Fibroblast of skin of left biceps (primary cell): ENCODE measurements at regions not wholly inside any gene's neighbourhood (a gene's known extent, or its start where the extent isn't known, plus 50 kb on each side); places are given as distances from the start of the nearest gene placed in this dataset.
"Not testable (repeated sequence)": the region's sequence is repeated elsewhere in the genome, so short reads cannot be mapped to it uniquely, and the experiment has no call there.

Experiments used
- DNase-seq, 2 experiments: peaks; one replicate each; pipeline ENCODE4 v3.0.0-alpha.2; 2013; ENCODE audit warnings: low read depth in 2 of 2

- no peak for DNase-seq
Observed at GRCh38 chr1:47660622-47661021, 222.8 kb downstream of the FOXD2 start.

GRCh38 chr1:47661040-47661439, 223.2 kb downstream of the FOXD2 start:
- no peak for DNase-seq

- DNase-seq: no peak
Observed at GRCh38 chr1:47662068-47662467, 224.2 kb downstream of the FOXD2 start.

- no peak for DNase-seq
Observed at GRCh38 chr1:47663286-47663685, 225.4 kb downstream of the FOXD2 start.

DNA sequence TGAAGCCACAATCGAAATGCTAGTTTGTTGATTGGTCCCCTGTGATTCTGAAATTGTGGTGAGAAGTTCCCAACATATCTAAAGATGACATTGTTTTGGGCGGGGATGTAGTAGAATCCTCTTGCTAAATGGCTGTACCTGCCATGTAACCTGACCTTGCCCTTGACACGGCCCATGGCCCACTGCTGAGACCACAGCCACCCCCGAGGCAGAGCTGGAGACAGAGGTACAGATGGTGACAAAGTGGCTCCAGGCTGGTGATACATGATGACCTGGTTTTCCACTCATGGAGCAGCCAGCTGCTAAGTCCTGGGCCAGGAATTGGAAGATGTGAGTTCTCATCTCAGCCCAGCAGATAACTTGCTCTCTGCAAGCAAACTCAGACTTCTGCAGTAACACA, 226.5 kb downstream of the FOXD2 start:
- no peak for DNase-seq

DNA sequence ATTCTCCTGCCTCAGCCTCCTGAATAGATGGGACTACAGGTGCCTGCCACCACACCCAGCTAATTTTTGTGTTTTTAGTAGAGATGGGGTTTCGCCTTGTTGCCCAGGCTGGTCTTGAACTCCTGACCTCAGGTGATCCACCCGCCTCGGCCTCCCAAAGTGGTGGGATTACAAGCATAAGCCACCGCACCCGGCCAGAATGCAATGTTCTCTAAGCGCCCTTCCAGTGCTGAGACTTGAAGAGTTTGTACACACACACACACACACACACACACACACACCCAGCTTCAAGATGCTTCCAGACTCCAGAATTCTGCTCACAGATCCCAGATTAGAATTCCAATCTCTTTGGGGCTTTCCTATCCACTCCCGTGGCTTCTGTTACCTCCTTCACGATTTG, 227.1 kb downstream of the FOXD2 start:
- not testable (repeated sequence) for DNase-seq

DNA sequence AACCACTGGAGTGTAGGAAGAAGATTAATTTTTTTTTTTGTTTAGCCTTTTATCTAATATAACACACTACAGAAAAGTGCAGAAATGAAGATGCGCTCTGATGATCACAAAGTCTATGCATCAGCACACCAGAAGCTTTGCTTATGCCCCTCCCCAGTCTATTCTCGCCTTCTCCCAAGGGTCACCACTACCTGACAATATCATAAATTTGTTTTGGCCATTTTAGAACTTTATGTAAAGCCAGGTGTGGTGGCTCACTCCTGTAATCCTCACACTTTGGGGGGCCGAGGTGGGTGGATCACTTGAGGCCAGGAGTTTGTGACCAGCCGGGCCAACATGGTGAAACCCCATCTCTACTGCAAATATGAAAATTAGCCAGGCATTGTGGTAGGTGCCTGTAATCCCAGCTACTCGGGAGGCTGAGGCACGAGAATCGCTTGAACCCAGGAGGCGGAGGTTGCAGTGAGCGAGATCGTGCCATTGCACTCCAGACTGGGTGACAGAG, 231.3 kb downstream of the FOXD2 start:
- no peak for DNase-seq

DNA sequence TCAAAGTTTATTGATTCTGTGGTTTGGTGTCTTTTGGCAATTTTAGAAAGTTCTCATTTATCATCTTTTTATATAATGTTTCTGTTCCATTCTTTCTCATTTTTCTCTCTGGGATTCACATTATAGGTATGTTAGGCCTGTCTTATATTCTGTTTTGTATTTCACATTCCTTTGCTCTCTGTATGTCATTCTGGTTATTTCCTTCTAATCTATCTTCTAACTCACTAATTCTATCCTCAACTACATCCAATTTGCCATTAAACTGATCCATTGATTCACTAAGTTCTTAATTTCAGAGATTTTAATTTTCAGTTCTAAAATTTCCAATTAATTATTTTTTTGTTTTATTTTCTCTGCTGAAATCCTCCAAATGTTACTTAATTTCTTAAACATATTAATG, 234.8 kb downstream of the FOXD2 start:
- no peak for DNase-seq

- no peak for DNase-seq
Observed at GRCh38 chr1:47674189-47674588, 236.3 kb downstream of the FOXD2 start.

- no peak for DNase-seq
Observed at GRCh38 chr1:47675047-47675675, 237.3 kb downstream of the FOXD2 start.

DNA sequence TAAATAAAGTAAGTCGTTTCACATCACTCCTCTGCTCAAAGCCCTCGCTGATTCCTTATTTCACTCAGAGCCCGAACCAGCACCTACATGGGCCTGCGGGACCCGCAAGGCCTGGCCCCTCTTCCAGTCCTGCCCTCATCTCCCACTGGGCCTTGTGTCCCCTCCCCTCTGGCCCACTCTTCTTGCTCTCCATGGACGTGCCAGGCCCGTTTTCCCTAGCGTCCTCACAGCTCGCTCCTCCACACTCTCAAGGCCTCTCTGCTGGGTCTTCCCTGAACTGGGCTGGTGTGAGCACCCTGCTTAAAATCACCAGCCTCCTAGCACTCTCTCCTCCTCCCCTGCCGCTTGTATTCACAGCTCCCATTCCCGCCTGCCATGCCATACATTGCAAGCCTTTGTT, 237.9 kb downstream of the FOXD2 start:
- no peak for DNase-seq

DNA sequence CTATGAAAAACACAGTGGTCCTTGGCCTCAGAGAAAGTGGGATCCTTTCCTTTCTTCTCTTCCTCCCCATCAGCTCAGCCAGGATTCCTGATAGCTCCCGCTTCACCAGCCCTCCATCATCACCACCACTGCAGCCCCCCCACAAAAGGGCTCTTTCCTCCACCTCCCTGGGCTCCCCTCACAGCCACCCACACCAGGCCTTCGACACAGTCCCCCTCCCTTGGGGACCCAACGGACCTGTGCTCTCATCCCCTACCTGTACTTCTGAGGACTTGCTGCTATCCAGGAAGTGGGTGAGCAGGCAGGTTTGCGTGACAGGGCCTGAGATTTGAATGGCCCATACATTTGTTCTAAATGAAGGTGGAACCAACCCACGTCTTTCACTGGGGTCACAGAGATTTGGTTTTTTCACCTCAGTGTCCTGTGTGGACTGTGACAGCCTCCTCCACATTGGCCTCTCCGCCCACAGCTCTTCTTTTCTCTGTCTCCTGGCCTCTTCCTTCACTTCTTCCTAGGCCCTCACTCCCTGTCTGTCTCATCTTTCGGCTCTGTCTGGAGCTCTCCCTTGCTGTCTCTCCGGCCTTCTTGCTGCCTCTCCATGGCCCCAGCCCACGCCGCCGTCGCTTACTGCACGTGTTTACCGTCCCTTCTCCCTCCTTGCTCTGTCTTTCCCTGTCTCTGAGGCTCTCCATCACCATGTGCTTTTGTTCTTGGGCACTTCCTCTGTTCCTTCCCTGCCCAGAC, 238.6 kb downstream of the FOXD2 start:
- no peak for DNase-seq

DNA sequence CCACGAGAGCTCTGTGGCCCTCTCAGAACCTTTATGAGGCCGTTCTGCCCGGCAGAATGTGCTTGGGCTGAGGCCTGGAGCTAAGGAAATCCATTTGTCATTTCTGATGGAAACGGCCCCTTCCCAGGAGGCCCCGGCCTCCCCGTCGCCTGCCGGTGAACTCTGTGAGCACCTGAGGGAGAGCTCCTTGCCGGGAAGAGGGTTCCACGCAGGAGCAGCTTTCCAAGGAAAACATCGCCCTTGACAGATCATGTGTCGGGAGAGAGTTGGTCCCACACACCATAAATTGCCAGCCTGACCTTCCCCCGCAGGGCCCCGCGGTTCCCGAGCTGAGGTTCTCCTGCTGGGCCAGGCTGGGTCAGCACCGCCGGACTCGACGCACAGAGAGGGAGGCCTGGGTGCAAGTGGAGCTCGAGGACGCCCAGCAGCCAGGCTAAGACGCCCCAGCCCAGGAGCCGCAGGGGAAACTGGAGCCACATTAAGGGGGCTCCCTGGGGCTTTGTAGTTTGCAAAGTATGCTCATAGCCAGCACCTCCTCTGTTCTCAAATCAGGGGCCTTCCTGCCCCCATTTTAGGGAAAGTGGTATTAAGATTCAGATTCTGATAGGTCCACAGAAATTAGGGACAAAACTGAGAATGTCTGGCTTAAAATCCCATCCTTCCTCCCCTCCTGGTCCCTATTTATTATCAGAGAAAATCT, 239.5 kb downstream of the FOXD2 start:
- no peak for DNase-seq

GRCh38 chr1:47678464-47678980, 240.7 kb downstream of the FOXD2 start:
- DNase-seq: no peak

DNA sequence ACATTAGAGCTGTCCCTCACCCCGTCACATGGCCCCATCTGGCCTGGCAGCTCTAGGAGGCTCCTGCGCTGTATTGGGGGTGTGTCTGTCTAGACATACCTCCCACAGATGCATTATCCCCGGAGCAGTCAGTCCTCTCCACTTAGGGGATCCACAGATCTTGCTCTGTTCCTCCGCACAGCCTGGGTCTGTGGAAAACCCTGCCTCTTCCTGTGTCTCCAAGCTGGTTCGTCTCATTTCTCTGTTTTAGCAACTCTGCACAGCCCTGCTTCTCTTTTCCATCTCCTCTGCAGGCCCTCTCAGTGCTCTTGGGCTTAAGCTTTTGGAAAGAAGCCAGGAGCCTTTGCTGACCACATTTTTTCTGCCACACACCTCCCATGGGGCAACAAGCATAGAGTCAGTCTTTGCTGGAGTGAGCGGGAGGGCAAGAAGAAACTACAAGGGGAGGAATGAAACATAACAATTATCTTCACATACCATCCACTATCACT, 241.5 kb downstream of the FOXD2 start:
- DNase-seq: no peak

- no peak for DNase-seq
Observed at GRCh38 chr1:47679826-47680225, 242.0 kb downstream of the FOXD2 start.

DNA sequence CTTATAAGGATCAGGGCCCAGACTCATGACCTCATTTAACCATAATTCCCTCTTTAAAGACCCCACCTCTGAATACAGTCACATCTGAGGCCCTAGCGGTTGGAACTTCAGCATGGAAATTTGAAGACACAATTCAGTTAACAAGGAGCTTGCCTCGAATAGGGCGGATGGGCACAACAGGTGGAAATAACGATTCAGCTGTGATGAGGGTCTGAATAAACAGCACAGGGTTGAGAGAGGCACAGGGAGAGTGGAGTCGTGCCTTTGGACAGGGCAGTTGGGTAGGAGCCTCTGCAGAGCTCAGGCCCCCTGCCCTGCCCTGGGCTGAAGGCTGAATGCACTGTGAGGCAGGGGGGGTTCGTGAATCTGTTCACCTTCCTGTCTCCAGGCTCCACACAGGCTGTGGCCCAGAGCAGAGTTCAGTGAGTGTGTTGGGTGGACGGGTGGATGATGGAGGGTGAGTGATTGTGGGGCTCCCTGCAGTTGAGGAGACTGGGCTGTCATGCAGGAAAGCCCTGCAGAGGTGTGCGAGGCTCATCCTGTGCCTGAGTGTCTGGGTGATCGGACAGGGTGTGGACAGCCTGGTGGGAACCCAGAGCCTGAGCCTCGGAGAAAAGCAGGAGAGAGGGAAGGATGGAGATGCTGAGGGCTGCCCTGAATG, 243.1 kb downstream of the FOXD2 start:
- no peak for DNase-seq

DNA sequence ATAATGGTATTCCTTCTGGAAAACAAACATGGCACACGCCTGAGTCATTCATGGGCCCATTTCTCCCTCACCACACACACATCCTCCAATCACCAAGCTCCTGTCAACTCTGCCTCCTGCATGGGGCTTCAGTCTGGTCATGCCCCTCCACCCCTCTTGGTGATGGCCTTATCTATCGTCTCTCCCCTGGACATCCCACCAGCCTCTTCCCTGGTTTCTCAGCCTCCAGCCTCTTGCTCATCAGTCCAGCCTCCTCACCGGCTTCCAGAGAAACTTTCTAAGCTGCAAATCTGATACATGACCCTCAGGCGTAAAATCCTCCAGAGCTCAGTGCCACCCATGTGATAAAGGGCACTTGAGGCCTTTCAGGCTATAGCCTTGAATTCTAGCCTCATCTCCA, 243.9 kb downstream of the FOXD2 start:
- no peak for DNase-seq

- DNase-seq: no peak
Observed at GRCh38 chr1:47682198-47682597, 244.4 kb downstream of the FOXD2 start.

GRCh38 chr1:47682786-47683350, 245.0 kb downstream of the FOXD2 start:
- DNase-seq: no peak

- DNase-seq: no peak
Observed at GRCh38 chr1:47683401-47683800, 245.6 kb downstream of the FOXD2 start.

- no peak for DNase-seq
Observed at GRCh38 chr1:47684518-47684917, 246.7 kb downstream of the FOXD2 start.
